ENCODE measurements at regions not wholly inside any gene's neighbourhood (a gene's known extent, or its start where the extent isn't known, plus 50 kb on each side); places are given as distances from the start of the nearest gene placed in this dataset.
"Not testable (repeated sequence)": the region's sequence is repeated elsewhere in the genome, so short reads cannot be mapped to it uniquely, and the experiment has no call there.

DNA sequence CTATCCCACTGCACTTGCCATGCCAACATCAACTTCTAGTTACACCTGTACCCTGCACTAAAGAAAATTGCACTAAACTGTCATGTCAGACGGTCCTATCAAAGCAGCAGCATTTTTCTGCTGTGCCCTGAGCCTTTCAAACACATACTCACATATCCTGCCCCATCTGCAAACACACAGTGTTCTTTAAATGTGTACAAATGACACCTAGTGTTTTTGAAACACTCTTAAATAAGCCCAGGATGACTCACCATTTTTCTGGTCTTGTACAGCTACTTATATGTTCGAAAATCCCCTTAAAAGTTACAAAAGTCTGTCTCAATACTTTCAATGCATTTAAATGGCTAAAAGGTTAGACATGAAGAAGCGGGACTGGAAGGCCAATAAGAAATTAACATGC lies 346.7 kb upstream of the PPARGC1A start:
- DNase-seq: no peak

- DNase-seq: no peak
Measured at GRCh38 chr4:24236120-24236519, 346.3 kb upstream of the PPARGC1A start.

GRCh38 chr4:24235618-24236017 lies 345.8 kb upstream of the PPARGC1A start:
- no peak for DNase-seq

DNA sequence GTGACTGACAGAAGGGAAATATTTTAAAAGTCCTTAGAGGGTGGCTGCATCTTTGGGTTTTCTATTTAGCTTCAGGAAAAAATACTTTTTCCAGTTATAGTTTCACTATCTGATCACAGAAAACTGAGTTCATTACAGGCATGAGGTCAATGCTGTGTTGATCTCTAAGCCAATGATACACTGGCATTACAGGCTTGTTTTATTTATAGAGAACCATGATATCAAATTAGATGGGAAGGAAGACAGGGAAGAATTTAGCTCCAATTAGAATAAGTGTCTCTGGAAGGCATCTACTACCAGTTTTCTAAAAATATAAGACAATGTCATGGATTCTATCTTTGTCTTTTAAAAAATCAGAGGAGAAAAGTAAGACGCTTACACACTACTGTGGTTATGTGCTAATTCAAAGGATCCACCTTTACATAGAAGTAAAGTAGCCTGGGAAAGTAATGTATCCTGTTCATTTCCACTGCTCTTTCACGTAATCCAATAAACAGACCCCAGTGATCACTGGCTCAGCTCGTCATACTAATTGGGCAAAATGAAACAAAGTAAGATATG lies 344.5 kb upstream of the PPARGC1A start:
- no peak for DNase-seq

GRCh38 chr4:24230955-24231354 lies 341.1 kb upstream of the PPARGC1A start:
- no peak for DNase-seq

DNA sequence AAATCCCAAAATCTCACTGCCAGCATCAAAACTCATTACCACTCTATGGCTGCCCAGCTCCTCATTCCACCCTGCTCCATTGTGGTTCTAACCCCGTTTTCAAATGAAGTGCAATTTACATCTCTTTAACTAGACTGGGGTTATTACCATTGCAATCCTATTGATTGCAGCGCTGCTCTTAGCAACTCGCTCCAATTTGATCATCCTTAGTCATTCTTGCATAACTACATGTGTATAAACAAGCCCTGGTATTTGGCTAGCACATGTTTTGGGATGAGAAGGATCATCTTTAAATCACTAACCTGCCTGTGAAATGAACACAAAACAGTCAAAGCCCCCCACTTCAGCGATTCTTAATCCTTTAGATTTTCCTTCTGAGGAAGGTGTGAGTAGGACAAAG lies 340.1 kb upstream of the PPARGC1A start:
- DNase-seq: peak; percentile 10

DNA sequence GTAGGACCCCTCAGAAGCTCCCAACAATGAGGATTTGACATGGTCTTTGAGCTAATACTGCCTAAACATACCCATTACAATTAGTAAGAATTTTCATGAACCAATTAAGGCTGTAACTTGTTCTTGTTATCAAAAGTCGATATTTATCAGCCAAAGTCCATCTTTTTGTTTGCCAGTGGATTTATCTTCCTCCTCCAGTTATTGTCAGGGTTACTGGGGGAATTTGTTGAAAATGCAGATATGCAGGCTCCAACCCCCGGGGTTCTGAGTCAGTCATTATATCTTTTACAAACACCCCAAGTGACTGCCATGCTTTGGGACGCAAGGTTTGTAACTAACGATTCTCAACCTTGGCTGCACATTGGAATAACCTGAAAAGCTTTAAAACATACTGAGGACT lies 338.8 kb upstream of the PPARGC1A start:
- DNase-seq: no peak

DNA sequence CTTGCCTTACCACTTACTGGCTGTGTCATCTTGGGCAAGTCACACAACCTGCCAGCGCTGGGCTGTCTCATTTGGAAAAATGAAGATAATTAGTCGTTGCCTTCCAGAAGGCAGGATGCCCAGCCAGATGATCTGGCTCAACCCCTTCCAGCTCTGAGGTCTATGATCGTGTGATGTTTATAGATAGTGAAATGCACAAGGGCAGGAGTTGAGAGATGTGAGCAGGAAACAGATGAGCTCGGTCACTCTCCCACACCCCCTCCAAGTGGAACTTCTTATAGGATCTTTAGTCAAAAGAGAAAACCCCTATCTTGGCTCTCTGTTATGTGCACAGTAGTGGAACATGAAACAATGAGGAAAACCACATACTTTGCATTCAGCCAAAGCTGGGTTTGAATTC lies 336.8 kb upstream of the PPARGC1A start:
- DNase-seq: no peak

GRCh38 chr4:24226023-24226422 lies 336.2 kb upstream of the PPARGC1A start:
- DNase-seq: peak; percentile 31

DNA sequence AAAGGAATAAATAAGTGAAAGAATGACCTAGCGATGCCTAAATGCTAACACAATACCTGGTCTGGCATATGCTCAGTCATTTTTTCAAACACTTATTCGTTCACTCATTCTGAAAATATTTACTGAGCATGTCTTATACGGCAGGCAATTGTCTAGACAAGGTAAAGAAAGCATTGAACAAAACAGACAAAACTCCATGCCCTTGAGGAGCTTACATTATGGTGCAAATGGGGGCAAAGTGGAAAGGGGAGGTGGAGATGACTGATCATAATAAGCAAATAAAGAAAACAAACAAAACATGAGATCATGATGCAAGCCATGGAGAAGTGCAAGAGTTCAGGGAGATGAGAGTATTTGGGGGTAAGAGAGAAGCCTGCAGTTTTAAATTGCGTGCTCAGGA lies 334.6 kb upstream of the PPARGC1A start:
- no peak for DNase-seq

DNA sequence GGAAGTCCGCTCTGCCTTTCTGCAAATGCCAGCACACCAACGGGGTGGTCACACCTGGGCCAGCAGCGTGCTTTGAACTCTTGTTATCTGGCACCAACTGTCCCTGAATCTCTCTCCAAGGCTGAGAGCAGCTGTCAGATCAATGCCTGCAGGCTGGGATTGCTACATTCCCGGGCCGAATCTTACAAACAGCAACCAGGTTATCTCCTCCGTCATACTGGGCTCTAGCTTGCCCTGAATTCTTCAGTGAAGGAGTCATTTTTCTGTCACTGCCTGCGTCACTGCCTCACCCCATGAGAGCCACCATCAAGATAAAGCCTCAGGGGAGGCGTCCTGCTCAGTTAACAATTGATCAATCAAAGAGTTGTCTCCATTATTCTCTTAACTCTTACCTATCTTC lies 329.4 kb upstream of the PPARGC1A start:
- no peak for DNase-seq

GRCh38 chr4:24218566-24218965 lies 328.7 kb upstream of the PPARGC1A start:
- DNase-seq: no peak

DNA sequence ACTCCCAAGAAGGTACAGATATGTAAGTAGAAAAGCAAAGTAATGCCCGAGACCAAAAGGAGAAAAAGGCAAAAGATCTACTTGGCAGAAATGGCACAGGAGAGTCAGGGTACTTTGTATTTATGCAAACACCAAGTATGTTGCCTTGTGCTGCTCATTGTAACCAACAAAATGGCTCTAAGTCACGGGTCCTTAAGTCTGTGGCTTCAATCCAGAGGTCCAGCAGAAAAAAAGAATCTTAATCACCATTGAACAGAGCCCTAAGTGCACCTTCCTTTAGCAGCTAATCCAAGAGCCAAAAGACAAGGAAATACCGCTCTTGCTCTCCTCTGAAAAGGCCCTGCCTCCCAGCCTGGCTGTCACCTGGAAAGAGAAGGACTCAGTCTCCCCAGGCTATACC lies 324.9 kb upstream of the PPARGC1A start:
- no peak for DNase-seq

DNA sequence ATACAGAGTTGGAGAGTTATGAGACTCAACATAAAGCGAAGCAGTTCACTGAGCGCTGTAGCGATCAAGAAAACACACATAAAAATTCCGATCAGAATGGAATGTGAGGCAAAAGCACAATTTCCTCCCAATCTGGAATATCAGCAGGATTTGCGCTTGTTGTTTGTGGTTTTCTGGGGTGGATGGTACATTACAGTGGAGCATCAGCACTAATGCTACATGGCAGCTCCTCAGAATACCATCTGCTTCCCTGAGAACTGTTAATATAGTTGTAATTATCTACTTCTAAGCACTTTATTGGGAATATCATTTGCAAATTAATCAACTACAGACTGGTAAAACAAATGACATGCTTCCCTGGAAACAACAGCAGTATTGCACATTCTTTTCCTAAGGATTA lies 324.1 kb upstream of the PPARGC1A start:
- no peak for DNase-seq

- DNase-seq: no peak
Measured at GRCh38 chr4:24212642-24213041, 322.8 kb upstream of the PPARGC1A start.

DNA sequence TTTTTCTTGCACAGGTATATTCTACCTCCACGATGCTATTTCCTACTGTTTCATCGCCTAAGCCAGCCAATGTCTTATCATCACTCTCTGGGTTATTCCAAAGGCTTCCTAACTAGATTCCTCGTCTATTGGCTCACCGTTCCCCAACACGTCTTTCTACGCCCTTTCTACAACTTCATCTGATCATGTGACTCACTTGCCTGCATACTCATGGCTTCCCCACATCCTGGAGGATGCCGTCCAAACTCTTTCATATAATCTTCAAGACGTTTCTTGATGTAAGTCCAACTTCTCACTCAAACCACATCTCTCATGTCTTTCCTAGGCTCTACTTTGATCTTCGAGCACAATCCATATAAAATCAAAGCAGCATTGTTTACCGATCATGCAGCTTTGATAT lies 322.0 kb upstream of the PPARGC1A start:
- DNase-seq: peak; percentile 67

- DNase-seq: peak; percentile 71
Measured at GRCh38 chr4:24210332-24210902, 320.6 kb upstream of the PPARGC1A start.

DNA sequence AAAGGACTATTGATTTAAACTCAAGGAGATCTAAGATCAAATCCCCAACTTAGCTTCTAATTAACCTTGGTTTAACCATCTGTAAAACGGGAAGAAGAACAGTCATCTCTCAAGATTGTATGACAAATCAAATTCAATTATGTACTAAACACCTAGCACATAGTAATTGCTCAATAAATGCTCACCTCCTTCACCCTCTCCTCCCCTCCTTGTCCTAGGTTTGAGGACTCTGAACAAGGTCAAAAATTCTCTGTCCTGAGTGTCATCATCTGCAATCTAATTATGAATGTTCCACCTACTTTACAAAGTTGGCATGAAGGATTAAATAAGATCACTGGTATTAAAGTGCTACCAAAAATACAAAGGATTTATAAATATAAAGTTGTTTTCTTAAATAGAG lies 320.1 kb upstream of the PPARGC1A start:
- DNase-seq: no peak

- DNase-seq: no peak
Measured at GRCh38 chr4:24209131-24209530, 319.3 kb upstream of the PPARGC1A start.

- no peak for DNase-seq
Measured at GRCh38 chr4:24208691-24209090, 318.8 kb upstream of the PPARGC1A start.

- not testable (repeated sequence) for DNase-seq
Measured at GRCh38 chr4:24204708-24205107, 314.9 kb upstream of the PPARGC1A start.

GRCh38 chr4:24203926-24204325 lies 314.1 kb upstream of the PPARGC1A start:
- DNase-seq: no peak

DNA sequence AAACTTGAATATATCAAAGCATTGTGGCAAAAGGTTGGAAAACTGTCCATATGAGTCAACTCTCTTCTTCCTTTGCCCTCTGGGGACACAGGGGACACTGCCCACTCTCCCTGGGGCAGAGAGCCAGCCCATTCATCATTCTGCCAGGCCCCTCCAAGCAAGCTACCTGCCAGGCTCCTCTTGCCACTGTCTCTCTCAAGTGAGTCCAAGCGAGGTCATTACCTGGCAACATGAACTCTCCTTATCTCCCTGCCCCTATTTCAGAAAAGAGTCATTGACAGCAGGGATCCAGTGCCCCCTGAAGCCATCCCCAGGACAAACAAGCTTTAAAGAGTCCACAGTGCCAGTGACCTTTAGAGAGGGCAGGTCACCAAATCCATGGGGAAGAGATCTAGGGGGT lies 312.7 kb upstream of the PPARGC1A start:
- no peak for DNase-seq

DNA sequence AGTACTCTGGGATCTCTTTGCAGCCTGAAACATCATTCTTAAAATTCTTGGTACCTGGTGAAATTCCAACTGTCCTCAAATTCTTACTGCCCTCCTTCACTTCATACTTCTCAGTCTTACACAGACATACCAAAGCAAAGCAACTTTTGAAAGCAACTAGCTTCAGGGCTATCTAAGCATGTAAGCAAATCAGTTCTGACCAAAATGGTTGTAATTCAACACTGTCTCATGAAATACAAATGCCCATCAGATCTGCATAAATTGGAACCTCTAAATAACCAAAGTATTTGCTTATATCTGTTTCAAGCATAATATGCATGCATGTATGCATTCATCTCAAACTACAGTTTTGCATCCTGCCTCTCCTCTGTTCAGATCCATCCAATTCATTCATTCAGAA lies 308.1 kb upstream of the PPARGC1A start:
- no peak for DNase-seq

DNA sequence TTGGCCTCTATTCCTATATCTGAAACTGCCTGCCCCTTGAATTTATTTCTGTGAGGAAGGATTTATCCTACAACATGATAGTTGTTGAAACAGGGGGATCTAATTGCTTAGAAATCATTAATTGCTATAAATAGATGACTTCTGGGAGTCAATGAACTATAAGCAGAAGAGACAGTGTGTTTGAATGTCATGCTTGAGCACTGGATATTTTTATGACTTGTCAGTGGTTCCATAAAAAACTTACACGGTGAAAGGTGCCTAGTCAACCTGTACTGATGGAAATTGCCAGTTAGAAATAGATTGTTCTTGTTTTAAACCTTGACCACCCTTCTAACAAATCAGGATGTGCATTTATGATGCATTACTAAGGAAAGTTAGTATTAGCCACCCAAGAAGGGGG lies 306.9 kb upstream of the PPARGC1A start:
- DNase-seq: no peak
